ENCODE measurements at regions not wholly inside any gene's neighbourhood (a gene's known extent, or its start where the extent isn't known, plus 50 kb on each side); places are given as distances from the start of the nearest gene placed in this dataset.
A peak's percentile ranks its signal among the peaks of the same experiment; 100 is the strongest.

GRCh38 chr5:121691478-121691877 is 160.2 kb upstream of the FTMT start:
- Mint-ChIP-seq H3K9me3 (peaks cover 4% of the 10 kb centered on the region), H3K4me3 (no peak overlapping the region), H3K36me3 (peaks cover 2% of the 10 kb centered on the region), H3K4me1 (peaks cover 29% of the 10 kb centered on the region), H3K27ac (peak overlapping the region; percentile 77), H3K27me3 (ENCODE audit: low read depth) (no peaks in the 10 kb centered on the region)
- no peak for TF ChIP-seq CTCF (IDR thresholded peaks at IDR 0.05; ENCODE audit: unreplicated experiment)
- no peak for DNase-seq (ENCODE audit: low spot score in 2 of 2, unreplicated experiment in 2 of 2)

DNA sequence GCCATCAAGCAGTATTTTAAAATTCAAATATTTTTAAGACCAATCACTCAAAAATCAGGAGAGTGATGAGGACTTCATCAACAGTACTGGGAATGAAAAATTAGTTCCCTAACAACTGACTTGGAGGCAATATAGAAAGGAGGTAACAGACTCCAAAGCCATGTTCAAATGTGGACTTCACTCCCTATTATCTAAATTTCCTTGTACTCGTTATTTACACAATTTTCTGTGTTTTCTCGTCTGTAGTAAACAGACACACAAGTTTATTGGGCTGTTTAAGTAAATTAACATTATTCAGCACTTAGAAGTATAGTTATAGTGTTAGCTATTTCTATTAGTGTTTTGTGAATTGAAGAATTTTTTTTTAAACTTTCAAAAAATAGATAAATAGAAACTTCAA is 159.5 kb upstream of the FTMT start:
- Mint-ChIP-seq H3K9me3 (peaks cover 4% of the 10 kb centered on the region), H3K27me3 (ENCODE audit: low read depth) (no peaks in the 10 kb centered on the region), H3K4me3 (no peak overlapping the region), H3K27ac (no peak overlapping the region), H3K36me3 (peaks cover 2% of the 10 kb centered on the region), H3K4me1 (peaks cover 29% of the 10 kb centered on the region)
- TF ChIP-seq CTCF (IDR thresholded peaks at IDR 0.05; ENCODE audit: unreplicated experiment): no peak
- DNase-seq (ENCODE audit: low spot score in 2 of 2, unreplicated experiment in 2 of 2): no peak

- Mint-ChIP-seq H3K4me1 (peaks cover 23% of the 10 kb centered on the region), H3K4me3 (no peak overlapping the region), H3K27me3 (ENCODE audit: low read depth) (no peaks in the 10 kb centered on the region), H3K27ac (no peak overlapping the region), H3K36me3 (peaks cover 2% of the 10 kb centered on the region), H3K9me3 (peaks cover 4% of the 10 kb centered on the region)
- TF ChIP-seq CTCF (IDR thresholded peaks at IDR 0.05; ENCODE audit: unreplicated experiment): no peak
- DNase-seq (ENCODE audit: low spot score in 2 of 2, unreplicated experiment in 2 of 2): no peak
These were observed 157.8 kb upstream of the FTMT start for GRCh38 chr5:121693864-121694263.

DNA sequence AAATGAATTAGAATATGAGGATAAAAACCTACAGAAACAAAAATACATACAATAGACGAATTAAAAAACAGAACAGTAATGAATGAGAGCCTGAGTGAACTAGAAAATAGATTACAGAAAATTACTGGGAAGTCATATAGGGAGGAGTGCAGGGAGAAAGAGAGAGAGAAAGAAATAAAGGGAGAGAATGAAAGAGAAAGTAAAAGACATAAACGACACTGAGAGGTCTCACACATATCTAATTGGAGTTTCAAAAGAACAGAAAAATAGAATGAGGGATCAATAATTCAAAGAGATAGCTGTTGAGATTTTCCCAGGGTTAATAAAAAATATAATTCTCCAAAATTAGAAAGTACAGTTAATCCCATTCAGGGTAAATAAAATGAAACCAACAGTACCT is 156.4 kb upstream of the FTMT start:
- no peak for DNase-seq (ENCODE audit: low spot score in 2 of 2, unreplicated experiment in 2 of 2)
- Mint-ChIP-seq H3K27me3 (ENCODE audit: low read depth) (no peaks in the 10 kb centered on the region), H3K4me1 (peaks cover 21% of the 10 kb centered on the region), H3K36me3 (peaks cover 2% of the 10 kb centered on the region), H3K9me3 (peaks cover 4% of the 10 kb centered on the region), H3K27ac (peak overlapping the region; percentile 17), H3K4me3 (no peak overlapping the region)
- no peak for TF ChIP-seq CTCF (IDR thresholded peaks at IDR 0.05; ENCODE audit: unreplicated experiment)

GRCh38 chr5:121698690-121699089 is 153.0 kb upstream of the FTMT start:
- Mint-ChIP-seq H3K9me3 (peaks cover 4% of the 10 kb centered on the region), H3K27me3 (ENCODE audit: low read depth) (no peaks in the 10 kb centered on the region), H3K4me3 (no peak overlapping the region), H3K27ac (no peak overlapping the region), H3K36me3 (no peaks in the 10 kb centered on the region), H3K4me1 (peaks cover 2% of the 10 kb centered on the region)
- DNase-seq (ENCODE audit: low spot score in 2 of 2, unreplicated experiment in 2 of 2): no peak
- TF ChIP-seq CTCF (IDR thresholded peaks at IDR 0.05; ENCODE audit: unreplicated experiment): no peak

GRCh38 chr5:121701731-121702130 is 150.0 kb upstream of the FTMT start:
- Mint-ChIP-seq H3K27me3 (ENCODE audit: low read depth) (no peaks in the 10 kb centered on the region), H3K27ac (no peak overlapping the region), H3K36me3 (no peaks in the 10 kb centered on the region), H3K9me3 (no peaks in the 10 kb centered on the region), H3K4me3 (no peak overlapping the region), H3K4me1 (peaks cover 2% of the 10 kb centered on the region)
- no peak for TF ChIP-seq CTCF (IDR thresholded peaks at IDR 0.05; ENCODE audit: unreplicated experiment)
- no peak for DNase-seq (ENCODE audit: low spot score in 2 of 2, unreplicated experiment in 2 of 2)

Measured in mesothelial cell of epicardium (in vitro differentiated cells).